Endothelial cell of umbilical vein (primary cell): ENCODE measurements at regions not wholly inside any gene's neighbourhood (a gene's known extent, or its start where the extent isn't known, plus 50 kb on each side); places are given as distances from the start of the nearest gene placed in this dataset.

ENCODE experiments used
- BruUV-seq: library from RNA; stranded (reverse); fragments of 400-500 nt; replicated peaks from 2 replicates; lab custom pipeline; 2021; lab: Mats Ljungman, UMichigan
- CTCF ChIA-PET: fragments of 300-600, 350-600 bp; sonication (Branson Sonifier 250); formaldehyde crosslinking; loops from one replicate; lab custom pipeline; 2021; ENCODE audit warnings: antibody characterized with exemption, inconsistent platforms; lab: Charles Lee
- POLR2A ChIA-PET: fragments of 300-600, 350-600 bp; sonication (Branson Sonifier 250); formaldehyde crosslinking; loops from one replicate; lab custom pipeline; 2021; ENCODE audit warnings: antibody characterized with exemption, inconsistent platforms; lab: Charles Lee
- DNase-seq: peaks from one replicate; pipeline ENCODE4 v3.0.0-alpha.2; 2011; ENCODE audit warnings: low read depth, low spot score
- FAIRE-seq: peaks from 2 replicates; lab custom pipeline; 2011; peaks lifted over from hg19 to GRCh38; lab: Jason Lieb, UNC
- H2AFZ ChIP-seq: 2 replicates; pipeline ENCODE4 v1.6.0; 2012; ENCODE audit warnings: low read depth, low read length, control low read depth, inconsistent platforms
- H3K27ac ChIP-seq: 2 replicates; pipeline ENCODE4 v1.5.1; 2011; ENCODE audit warnings: low read depth, mild to moderate bottlenecking, control low read depth, low read length, moderate library complexity; ENCODE audit not compliant: insufficient read depth
- H3K27me3 ChIP-seq, 2 experiments: 2 replicates each; pipeline versions ENCODE4 v1.6.0 to v1.6.1; 2011; ENCODE audit warnings: low read length in 2 of 2, mixed read lengths in 1 of 2; ENCODE audit not compliant: control insufficient read depth in 2 of 2, insufficient read depth in 2 of 2
- H3K36me3 ChIP-seq, 2 experiments: 2 replicates in 1 of 2; 3 replicates in 1 of 2; pipeline ENCODE4 v1.5.1; 2011; ENCODE audit warnings: low read length in 2 of 2, mild to moderate bottlenecking in 1 of 2, moderate library complexity in 1 of 2; ENCODE audit not compliant: control insufficient read depth in 2 of 2, insufficient read depth in 2 of 2; ENCODE audit errors: extremely low read depth in 1 of 2
- H3K4me1 ChIP-seq: 3 replicates; pipeline ENCODE4 v1.5.1; 2011; ENCODE audit warnings: mild to moderate bottlenecking, low read length; ENCODE audit not compliant: control insufficient read depth, insufficient read depth; ENCODE audit errors: extremely low read depth
- H3K4me2 ChIP-seq: 2 replicates; pipeline ENCODE4 v1.6.1; 2011; ENCODE audit warnings: low read length, control low read depth, mixed read lengths; ENCODE audit not compliant: insufficient read depth
- H3K4me3 ChIP-seq, 3 experiments: fragments of 200-600 bp in 1 of 3; sonication (generic), shearing (Covaris generic) in 1 of 3; replicated peaks in 1 of 3; 2 replicates each; pipeline ENCODE4 v1.5.1; 2011 to 2016; ENCODE audit warnings: control low read depth in 3 of 3, low read length in 3 of 3, mild to moderate bottlenecking in 2 of 3, inconsistent platforms in 1 of 3, low read depth in 1 of 3, moderate library complexity in 1 of 3; ENCODE audit not compliant: insufficient read depth in 1 of 3
- H3K79me2 ChIP-seq: 2 replicates; pipeline ENCODE4 v1.6.0; 2012; ENCODE audit warnings: low read length, inconsistent platforms; ENCODE audit not compliant: control insufficient read depth, insufficient read depth
- H3K9ac ChIP-seq: replicated peaks from 2 replicates; pipeline ENCODE3; 2011; ENCODE audit warnings: low read length, control low read depth; ENCODE audit not compliant: insufficient read depth; ENCODE audit errors: extremely low read depth
- H3K9me1 ChIP-seq: replicated peaks from 3 replicates; pipeline ENCODE4 v1.6.0; 2011; ENCODE audit warnings: mild to moderate bottlenecking, low read length; ENCODE audit not compliant: control insufficient read depth, insufficient read depth; ENCODE audit errors: extremely low read depth
- H3K9me3 ChIP-seq: replicated peaks from 2 replicates; pipeline ENCODE4 v1.5.1; 2012; ENCODE audit warnings: low read length, inconsistent platforms; ENCODE audit not compliant: control insufficient read depth, insufficient read depth
- H4K20me1 ChIP-seq: replicated peaks from 2 replicates; pipeline ENCODE3; 2011; ENCODE audit warnings: mild to moderate bottlenecking, low read length; ENCODE audit not compliant: control insufficient read depth, insufficient read depth; ENCODE audit errors: extremely low read depth
- CTCF ChIP-seq, 2 donors: IDR thresholded peaks; 1 replicate in 1 of 2; 2 replicates in 1 of 2; pipeline ENCODE4 v1.5.1; 2011; ENCODE audit warnings: low read length in 2 of 2, mild to moderate bottlenecking in 2 of 2, moderate library complexity in 2 of 2, control low read depth in 1 of 2, inconsistent platforms in 1 of 2, low read depth in 1 of 2; ENCODE audit not compliant: insufficient read depth in 1 of 2; ENCODE audit errors: extremely low read depth in 1 of 2
- EZH2 ChIP-seq: IDR thresholded peaks from 2 replicates; pipeline ENCODE4 v1.6.1; 2012; ENCODE audit warnings: borderline replicate concordance, low read depth, mild to moderate bottlenecking, moderate library complexity, low read length, inconsistent platforms; ENCODE audit not compliant: severe bottlenecking
- FOS ChIP-seq: IDR thresholded peaks from 2 replicates; pipeline ENCODE4 v1.6.1; 2011; ENCODE audit warnings: mild to moderate bottlenecking, low read length, moderate library complexity, borderline replicate concordance; ENCODE audit not compliant: insufficient read depth
- GATA2 ChIP-seq: IDR thresholded peaks from 2 replicates; pipeline ENCODE4 v1.7.0; 2011; ENCODE audit warnings: low read depth, mild to moderate bottlenecking, moderate library complexity, mixed read lengths, low read length; ENCODE audit not compliant: insufficient read length, insufficient read depth
- JUN ChIP-seq: IDR thresholded peaks from 2 replicates; pipeline ENCODE4 v1.6.1; 2011; ENCODE audit warnings: borderline replicate concordance, low read depth; ENCODE audit not compliant: insufficient read length, insufficient read depth
- MYC ChIP-seq: IDR thresholded peaks from one replicate; pipeline ENCODE4 v1.6.1; 2011; ENCODE audit warnings: mild to moderate bottlenecking, low read depth, low read length
- POLR2A ChIP-seq: IDR thresholded peaks from 2 replicates; pipeline ENCODE4 v1.6.1; 2012; ENCODE audit warnings: low read depth, mild to moderate bottlenecking, control low read depth, low read length
- POLR2AphosphoS5 ChIP-seq: IDR thresholded peaks from 2 replicates; pipeline ENCODE4 v1.6.1; 2012; ENCODE audit warnings: low read depth, mild to moderate bottlenecking, control low read depth, low read length, moderate library complexity; ENCODE audit not compliant: insufficient read depth
- dilution Hi-C: fragments of 300-500 bp; cut with MboI; formaldehyde crosslinking; loops from one replicate; pipeline ENCODE4 v1.15.0; 2019; ENCODE audit warnings: low sequenced_read_pairs; ENCODE audit not compliant: extremely low pct_ligation_motif_present
- intact Hi-C: fragments of 100-400 bp; cut with micrococcal nuclease; formaldehyde crosslinking; loops from one replicate; pipeline ENCODE4 v1.10.0; 2022
- TF ChIP-seq, protein P1 (sequence below): IDR thresholded peaks from 2 replicates; pipeline ENCODE4 v1.6.1; 2011; ENCODE audit not compliant: insufficient read depth, insufficient read length

DNA sequence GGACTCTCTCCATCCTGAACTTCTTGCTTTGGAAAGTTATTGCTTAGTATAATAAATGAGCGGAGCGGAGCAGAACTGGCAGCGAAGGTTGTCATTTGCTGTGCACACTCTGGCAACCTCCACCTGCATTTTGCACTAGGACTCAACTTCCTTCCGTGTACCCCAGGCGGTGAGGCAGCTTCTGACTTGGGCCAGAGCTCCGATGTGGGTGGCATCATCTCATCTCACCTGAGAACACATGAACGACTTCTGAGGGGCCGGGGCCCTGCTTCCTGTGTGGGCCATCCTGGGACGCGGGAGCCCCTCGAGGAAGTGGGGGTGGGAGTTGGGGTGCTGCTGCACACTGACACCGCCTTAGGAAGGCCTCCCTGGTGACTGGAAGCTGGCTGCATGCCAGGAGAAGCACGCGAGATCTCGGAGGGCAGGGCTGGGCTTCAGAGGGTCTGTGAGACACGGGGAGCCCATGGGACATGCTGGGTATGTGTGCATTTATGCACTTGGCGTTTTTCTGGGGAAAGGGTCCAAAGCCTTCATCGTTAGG lies 56.5 kb upstream of the COL5A1 start:
- Histone ChIP-seq H2AFZ (no peak overlapping the region), H3K9me3 (no peaks in the 10 kb centered on the region), H3K27ac (no peak overlapping the region), H3K4me3 (no peak overlapping the region), H4K20me1 (no peaks in the 10 kb centered on the region), H3K79me2 (no peaks in the 10 kb centered on the region), H3K4me2 (no peak overlapping the region), H3K36me3 (no peaks in the 10 kb centered on the region), H3K9me1 (no peaks in the 10 kb centered on the region), H3K27me3 (peaks cover 0 to 13% of the 10 kb centered on the region in 2 experiments), H3K9ac (no peak overlapping the region), H3K4me1 (no peaks in the 10 kb centered on the region)
- BruUV-seq = no TSS peak
- no peak for DNase-seq
- FAIRE-seq = no peak
- ChIA-PET CTCF (no interaction called here), POLR2A (no interaction called here)
- dilution Hi-C loops = no loop called here
- TF ChIP-seq POLR2AphosphoS5 (no peak), MYC (no peak), CTCF (IDR thresholded peaks at IDR 0.05; ENCODE audit: extremely low read depth in 1 of 2, insufficient read depth in 1 of 2, low read depth in 1 of 2, low read length in 2 of 2) (no peak), EZH2 (no peak), GATA2 (no peak), FOS (no peak), JUN (no peak), POLR2A (no peak)
- TF ChIP-seq, protein P1, sequence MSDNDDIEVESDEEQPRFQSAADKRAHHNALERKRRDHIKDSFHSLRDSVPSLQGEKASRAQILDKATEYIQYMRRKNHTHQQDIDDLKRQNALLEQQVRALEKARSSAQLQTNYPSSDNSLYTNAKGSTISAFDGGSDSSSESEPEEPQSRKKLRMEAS = no peak
- intact Hi-C loops = no loop called here
